ENCODE measurements at regions not wholly inside any gene's neighbourhood (a gene's known extent, or its start where the extent isn't known, plus 50 kb on each side); places are given as distances from the start of the nearest gene placed in this dataset.

DNA sequence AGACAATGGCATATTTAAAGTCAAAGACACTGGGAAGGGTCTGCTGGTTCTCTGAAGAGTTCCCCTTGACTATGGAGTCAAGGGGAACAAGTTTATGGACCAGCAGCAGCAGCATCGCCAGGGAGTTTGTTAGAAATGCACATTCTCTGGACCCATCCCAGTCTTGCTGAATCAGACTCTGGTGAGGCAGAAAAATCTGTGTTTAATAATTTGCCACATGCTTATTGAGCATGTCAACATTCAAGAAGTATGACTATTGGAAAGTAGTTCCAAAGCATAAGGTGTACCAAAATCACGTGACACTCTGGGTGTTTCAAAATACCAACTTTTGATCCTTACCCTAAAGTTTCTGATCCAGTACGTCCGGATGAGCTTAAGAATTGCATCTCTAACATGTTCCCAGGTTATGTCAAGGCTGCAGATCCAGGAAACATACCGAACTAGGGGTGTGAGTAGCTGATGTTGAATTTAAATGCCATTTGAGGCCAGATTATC is 853.8 kb downstream of the TMEM182 start:
- no peak for DNase-seq
- intact Hi-C loops (cut with DNase I): no loop called here

DNA sequence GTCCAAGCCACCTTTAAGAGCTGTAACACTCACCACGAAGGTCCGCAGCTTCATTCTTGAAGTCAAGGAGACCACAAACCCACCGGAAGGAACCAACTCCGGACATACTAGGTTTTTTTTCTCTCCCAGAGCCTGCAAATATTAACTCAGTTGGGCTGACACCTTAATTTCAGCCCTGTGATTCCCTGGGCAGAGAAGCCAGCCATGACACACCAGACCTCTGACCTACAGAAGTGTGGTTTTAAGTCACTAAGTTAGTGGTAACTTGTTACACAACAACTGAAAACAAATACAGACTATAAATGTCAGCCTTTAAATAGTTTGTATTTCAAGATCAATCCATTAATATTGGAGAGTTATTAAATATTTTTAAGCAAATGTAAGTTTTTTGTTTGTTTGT is 855.1 kb downstream of the TMEM182 start:
- intact Hi-C loops (cut with DNase I): no loop called here
- no peak for DNase-seq

DNA sequence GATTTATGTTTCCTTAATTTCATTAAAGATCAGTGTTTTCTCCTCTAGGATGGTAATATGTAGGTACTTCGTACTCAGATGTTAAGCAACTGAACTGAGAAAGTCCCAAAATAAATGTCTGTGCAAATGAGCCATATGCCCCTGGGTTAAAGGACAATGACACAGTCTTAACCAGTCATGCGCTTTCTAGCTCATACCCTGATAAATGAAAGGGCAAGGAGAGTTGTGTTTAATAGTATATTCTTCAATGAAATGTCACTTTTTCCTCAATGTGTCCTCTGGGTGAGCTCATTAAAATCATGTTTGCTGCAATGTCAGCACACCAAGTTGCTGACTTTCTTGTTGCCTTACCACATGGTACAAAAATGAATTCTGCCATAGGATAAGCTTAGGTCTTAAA is 856.3 kb downstream of the TMEM182 start:
- intact Hi-C loops (cut with DNase I): no loop called here
- no peak for DNase-seq

DNA sequence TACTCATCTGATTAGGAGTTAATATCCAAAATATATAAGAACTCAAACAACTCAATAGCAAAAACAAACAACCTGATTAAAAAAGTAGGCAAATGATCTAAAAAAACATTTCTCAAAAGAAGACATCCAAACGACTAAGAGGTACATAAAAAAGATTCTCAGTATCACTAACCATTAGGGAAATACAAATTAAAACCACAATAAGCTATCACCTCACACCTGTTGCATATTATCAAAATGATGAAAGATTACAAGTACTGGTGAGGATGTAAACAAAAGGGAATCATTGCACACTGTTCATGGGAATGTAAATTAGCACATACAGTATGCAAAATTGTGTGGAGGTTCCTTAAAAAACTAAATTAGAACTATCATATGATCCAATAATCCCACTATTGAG is 865.5 kb downstream of the TMEM182 start:
- intact Hi-C loops (cut with DNase I): no loop called here
- DNase-seq: no peak

DNA sequence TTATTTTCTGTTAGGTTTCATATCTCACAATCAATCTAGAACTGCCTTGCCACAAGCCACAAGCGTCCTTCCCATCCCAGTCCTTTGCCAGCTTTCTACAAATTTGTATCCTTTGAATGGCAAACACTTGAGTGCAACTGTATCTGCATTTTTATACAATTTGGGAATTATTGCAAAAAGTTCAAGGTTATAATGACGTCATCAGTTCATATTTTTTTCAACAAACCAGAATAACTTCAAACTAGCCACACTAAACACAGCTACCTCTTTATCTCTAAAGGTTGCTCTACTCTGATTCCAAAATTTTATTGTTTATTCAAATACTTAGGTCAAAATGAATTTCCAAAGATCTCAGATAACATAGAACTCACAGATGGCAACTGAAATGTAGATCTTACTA is 877.1 kb downstream of the TMEM182 start:
- intact Hi-C loops (cut with DNase I): no loop called here
- no peak for DNase-seq

DNA sequence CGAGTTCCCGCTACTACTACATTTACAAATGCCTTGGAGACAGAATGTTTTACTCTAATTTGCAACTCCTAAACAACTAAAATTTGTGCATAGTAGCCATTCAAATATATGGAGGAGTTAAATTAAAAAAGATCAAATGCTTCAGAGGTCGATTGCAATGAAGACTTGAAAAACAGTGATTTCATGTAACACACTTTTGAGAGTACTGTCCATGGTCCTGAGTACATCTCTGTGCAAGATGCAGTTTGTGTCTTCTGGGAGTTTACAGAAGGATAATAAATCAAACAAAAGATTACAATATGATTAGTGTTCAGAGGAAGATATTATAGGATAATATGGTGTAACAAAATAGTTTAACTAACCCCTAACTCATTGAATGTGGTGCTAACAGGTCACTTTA is 894.7 kb downstream of the TMEM182 start:
- no peak for DNase-seq
- intact Hi-C loops (cut with DNase I): no loop called here

DNA sequence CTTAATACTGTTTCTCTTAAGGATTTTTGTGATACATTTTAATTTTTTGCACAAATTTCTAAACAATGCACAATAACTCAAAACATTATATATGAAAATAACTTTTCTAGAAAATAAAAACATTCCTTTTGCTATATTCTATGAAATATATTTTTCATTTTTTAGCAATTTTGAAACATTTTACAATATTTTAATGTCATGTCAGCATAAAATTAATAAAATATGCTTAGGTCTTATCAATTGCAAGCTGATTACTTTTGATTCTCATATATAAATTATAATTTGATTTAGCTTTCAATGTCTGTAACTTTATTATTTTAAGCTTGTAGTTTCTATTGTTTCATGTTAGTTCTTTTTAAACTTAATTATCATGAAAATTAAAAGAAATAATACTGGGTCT is 898.7 kb downstream of the TMEM182 start:
- intact Hi-C loops (cut with DNase I): no loop called here
- no peak for DNase-seq

DNA sequence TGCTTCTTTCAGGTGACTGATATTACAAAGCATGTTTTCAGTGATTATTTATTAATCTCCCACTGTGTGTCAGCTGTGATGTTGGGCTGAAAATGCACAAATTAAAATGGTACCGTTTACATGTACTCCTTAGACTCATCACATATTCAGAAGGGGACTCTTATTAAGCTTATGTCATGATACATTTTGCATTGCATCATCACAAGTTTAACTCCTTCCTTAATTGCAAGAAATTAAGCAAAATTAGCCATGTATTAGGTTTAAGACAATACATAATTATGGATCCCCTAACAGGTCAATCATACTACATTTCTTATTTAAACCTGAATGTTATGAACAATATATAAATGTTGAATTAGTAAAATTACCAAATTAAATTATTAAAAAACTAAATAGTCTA is 899.1 kb downstream of the TMEM182 start:
- intact Hi-C loops (cut with DNase I): no loop called here
- DNase-seq: no peak

DNA sequence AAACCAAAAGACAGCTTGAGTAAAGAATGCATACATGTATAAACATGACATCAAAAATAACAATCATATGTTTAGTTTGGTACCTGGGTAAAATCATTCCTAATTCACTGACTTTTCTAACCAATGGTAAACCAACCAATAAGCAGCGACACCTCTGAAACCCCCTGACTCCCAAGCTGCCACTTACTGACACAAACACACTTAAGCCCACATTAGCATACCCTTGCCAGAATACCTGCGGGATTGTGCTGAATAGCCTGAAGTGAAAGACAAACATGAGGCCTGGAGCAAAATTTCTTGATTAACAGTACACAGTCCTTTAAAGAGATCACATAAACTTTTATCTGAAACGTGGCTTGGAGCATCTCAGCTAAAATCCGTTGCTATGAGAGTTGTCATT is 902.9 kb downstream of the TMEM182 start:
- no peak for DNase-seq
- intact Hi-C loops (cut with DNase I): no loop called here

DNA sequence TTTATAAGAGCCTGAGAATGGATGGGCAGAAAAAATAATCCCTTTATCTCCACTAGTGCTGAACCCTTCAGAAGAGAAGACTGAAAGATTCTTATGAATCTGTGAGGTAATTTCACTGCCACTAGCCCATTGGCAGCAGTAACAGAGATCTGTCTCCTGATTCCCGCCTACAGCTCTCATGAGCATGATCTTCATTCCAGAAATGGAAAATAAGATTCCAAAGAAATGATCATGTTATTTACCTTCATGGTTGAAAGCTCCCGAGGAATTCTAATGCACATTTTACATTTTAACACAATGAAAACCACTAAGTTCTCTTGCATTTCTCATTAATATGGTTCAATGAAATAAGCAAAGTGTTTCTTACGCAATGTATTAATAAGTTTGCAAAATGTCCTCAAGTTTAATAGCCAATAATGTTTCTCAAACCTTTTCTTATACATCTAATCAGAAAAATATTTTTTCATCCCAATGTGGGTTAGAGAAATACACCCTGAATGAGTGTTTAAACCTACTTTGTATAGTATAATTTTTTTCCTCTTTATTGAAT is 905.6 kb downstream of the TMEM182 start:
- no peak for DNase-seq
- intact Hi-C loops (cut with DNase I): no loop called here

DNA sequence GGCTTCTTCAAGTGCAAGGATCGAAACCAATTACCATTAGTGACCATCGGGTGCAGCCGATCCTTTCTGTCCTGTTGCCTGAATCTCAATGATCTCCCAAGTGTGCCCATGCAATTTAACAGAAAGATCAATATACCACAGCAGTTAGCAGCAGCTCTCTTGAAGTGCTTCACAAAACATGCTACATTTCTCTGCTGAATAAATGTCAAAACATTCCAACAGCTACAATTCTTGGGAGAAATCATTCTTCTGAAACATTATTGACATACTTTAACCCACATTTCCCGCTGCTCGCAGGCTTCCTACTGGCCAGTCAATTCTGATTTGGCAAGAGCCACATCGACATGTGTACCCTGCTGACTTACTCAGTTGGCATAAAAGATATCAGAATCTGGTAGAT is 907.7 kb downstream of the TMEM182 start:
- DNase-seq: no peak
- intact Hi-C loops (cut with DNase I): no loop called here

Data from head of caudate nucleus (tissue), 42 donors.